RKO (cell line): ENCODE measurements at regions not wholly inside any gene's neighbourhood (a gene's known extent, or its start where the extent isn't known, plus 50 kb on each side); places are given as distances from the start of the nearest gene placed in this dataset.
"Not testable (repeated sequence)": the region's sequence is repeated elsewhere in the genome, so short reads cannot be mapped to it uniquely, and the experiment has no call there.

Experiments used
- DNase-seq: peaks from one replicate; pipeline ENCODE4 v3.0.0-alpha.2; 2016; ENCODE audit warnings: low spot score

- no peak for DNase-seq
These were observed 99.2 kb upstream of the ZDHHC17 start for GRCh38 chr12:76664731-76665130.

DNA sequence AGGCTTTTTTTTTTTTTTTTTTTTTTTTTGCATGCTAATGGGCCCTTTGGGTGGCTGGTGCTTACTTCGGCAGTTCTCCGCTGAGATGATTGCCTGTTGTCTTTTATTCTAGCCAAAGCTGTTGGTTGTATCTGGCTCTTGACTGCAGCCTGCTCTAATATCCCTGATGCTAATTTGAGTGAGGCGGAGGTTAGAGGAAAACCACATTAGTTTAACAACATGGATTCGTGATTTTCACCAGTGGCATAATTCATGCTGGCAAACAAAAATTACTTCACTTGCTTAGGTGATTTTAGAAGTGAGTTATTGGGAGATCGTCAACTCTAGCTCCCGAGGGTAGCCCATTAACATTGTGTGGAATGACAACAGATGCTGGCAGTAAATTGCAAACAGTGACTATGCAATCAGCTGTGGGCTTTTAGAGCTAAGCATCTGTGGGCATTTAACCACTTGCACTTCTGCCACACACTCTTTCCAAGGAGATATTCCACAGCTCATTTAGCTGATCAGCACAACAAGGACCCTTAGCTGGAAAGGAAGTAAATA, 97.6 kb upstream of the ZDHHC17 start:
- DNase-seq, result no peak

GRCh38 chr12:76669981-76670380, 93.9 kb upstream of the ZDHHC17 start:
- DNase-seq, result no peak

DNA sequence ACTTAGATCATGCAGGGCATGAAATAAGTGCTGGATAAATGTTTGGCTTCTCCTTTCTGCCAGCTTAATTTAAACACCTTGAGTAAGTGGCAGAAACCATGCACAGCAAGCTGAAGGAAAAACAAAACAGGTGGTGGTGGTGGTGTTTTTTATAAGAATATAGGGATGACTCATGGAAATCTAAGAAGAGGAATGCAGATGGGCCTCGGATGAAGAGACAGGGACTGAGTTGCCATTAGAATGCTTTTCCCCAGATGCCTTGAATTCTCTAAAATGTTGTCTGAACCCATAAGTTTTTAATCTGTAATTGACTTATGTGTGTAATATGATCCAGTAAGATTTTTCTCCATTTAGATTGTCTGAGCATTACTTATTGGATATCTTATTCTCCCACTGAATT, 93.1 kb upstream of the ZDHHC17 start:
- DNase-seq, result no peak

GRCh38 chr12:76674669-76675315, 89.1 kb upstream of the ZDHHC17 start:
- no peak for DNase-seq

DNA sequence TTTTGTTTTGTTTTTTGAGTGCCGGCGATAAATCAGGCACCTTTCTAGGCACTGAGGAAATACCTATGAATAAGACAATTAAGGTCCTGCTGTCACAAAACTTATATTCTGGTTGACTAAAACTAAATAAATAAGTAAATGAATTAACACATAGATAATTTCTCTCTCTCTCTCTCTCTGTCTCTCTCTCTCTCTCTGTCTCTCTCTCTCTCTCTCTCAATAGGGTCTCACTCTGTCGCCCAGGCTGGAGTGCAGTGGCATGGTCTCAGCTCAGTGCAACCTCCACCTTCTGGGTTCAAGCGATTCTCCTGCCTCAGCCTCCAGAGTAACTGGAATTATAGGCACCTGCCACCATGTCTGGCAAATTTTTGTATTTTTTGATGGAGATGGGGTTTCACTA, 87.7 kb upstream of the ZDHHC17 start:
- DNase-seq, result not testable (repeated sequence)

DNA sequence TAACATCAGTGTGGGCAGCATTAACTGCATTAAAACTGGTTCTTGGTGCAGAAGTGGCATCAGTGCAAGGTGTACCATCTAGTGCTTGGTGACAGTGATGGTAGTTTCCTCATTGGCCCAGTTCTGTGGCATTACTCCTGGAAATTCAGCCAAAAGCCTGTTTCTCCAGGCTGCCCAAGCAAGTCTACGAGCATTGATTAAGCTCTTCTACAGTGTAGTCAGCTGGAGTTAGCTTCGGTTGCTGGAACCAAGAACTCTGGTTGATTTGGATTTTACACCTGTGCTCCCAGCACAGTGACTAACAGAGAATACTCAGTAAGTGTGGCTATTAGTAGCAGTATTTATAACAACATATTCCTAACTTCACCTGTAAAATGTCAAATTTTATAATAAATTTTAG, 84.9 kb upstream of the ZDHHC17 start:
- DNase-seq, result no peak

DNA sequence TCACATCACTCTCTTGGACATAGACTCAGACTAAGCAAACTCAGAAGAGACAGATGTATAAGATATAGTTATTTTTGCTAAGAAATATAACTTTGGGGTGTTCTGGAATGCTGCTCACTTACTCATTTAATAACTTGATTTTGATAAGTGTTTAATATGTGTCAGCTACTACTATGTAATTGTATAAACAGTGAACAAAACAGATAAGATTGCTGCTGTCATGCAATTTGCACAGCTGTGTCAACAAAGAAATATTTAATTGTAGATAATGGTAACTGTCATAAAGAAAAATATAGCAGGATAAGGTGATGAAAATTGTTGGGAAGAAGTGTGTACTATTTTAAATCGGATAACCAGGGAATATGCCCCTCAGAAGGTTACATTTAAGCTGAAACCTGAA, 84.1 kb upstream of the ZDHHC17 start:
- no peak for DNase-seq

- peak; percentile 11 for DNase-seq
These were observed 83.0 kb upstream of the ZDHHC17 start for GRCh38 chr12:76680940-76681339.

- DNase-seq, result no peak
These were observed 78.7 kb upstream of the ZDHHC17 start for GRCh38 chr12:76685246-76685678.

GRCh38 chr12:76687981-76688380, 75.9 kb upstream of the ZDHHC17 start:
- no peak for DNase-seq

DNA sequence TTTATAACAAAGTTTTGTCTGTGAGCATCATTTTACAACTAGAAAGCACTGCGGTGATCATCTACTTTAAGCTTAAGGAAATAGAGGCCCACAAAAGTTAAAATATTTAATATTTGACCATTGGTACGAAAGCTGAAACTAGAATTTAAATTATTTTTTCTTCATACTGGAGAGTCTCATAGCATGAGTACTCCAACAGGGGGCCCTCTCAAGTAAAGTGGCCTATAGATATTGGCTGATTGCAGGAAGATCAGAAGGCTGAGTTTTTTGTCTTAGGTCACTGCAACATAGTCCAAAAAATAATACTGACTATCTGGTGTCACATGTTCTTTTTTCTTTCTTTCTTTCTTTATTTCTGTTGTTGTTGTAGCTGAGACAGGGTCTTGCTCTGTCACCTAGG, 75.3 kb upstream of the ZDHHC17 start:
- DNase-seq, result no peak

GRCh38 chr12:76690921-76691700, 72.8 kb upstream of the ZDHHC17 start:
- DNase-seq, result no peak

DNA sequence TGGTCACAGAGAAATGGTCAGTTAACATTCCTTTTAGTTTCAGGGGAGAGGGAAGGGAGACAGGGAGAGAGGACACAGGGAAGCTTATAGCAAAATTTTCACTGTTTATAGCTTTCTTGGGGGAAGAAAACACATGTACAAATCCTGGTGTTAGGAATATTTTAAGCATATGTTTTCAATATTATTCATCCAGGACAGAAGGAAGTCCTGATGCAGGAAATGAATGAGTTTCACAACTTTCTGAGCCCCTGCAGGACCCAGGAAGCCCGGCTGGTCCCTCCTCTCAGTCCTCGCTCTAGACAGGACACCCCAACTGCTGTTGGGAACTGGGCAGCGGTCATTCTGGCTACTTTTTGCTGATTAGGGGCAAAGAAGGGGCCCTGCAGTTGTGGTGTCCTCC, 71.1 kb upstream of the ZDHHC17 start:
- no peak for DNase-seq

- DNase-seq, result no peak
These were observed 69.5 kb upstream of the ZDHHC17 start for GRCh38 chr12:76694369-76694768.

DNA sequence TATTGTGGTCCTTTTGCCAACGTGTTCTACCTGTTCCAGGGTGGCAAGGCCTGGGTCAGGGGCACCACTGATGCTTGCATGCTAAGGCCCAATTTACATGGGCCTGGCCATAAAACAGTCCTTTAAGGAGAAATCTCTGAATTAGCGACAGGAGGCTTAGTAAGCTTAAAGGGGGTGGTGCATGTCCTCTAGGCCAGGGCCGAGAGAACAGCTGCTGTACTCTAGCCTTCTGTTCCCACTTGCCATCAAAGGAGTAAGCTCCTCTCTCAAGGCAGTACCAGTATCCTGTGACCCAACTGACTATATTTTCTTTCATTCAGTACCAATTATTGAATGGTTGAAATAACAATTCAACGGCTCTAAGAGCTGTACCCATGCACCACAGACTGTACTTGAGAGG, 67.7 kb upstream of the ZDHHC17 start:
- DNase-seq, result no peak

- no peak for DNase-seq
These were observed 66.1 kb upstream of the ZDHHC17 start for GRCh38 chr12:76697849-76698248.

DNA sequence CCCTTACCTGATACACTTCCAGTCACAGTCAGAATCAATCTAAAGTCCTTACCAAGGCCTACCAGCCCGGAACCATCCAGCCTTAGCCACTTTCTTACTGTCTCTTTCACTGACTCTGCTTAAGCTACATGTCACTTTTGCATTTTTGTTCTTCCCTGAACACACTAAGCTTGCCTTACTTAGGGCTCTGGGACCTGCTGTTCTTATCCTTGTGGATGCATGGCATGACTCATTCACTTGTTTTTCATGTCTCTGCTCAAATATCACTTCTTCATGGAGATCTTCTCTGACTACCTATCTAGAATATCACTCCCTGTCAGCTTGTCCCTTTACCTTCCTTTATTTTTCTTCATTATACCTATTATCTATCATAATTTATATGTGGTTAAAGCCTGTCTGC, 65.6 kb upstream of the ZDHHC17 start:
- no peak for DNase-seq

- DNase-seq, result no peak
These were observed 64.9 kb upstream of the ZDHHC17 start for GRCh38 chr12:76698966-76699365.

DNA sequence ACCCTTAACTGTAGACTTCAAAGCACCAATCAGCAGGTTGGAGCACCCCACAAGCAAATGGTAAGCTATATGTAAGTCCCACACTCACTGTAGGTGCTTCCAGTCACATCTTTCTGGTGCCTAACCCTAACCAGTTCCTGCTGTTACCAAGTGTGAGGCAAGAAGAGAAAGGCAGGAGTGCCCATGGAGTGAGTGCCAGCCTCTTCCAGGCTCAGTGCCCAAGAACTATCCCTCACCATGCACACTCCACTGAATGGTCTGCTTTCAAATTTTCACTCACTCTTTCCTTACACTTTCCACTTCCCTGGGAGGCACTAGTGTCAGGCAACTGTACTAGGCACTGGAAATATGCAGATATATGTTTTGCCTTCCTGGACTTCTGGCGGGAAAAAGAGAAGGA, 62.2 kb upstream of the ZDHHC17 start:
- DNase-seq, result no peak

DNA sequence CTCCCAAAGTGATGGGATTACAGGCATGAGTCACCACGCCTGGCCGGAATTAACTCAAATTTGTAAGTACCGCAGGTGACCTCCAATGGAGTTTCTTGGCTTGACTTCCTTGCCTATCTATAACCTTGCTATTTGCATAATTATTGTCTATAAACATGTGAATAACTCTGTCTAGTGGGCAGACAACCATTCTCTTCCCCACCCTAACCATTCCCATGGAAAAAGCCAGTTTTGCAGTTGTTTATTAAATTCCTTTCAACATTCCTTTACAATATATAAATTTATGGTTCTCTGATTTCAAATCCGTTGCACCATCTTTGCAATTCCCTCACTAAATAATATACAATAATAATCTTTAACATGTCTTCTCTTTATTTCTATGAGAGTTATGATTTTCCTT, 61.0 kb upstream of the ZDHHC17 start:
- DNase-seq, result no peak

DNA sequence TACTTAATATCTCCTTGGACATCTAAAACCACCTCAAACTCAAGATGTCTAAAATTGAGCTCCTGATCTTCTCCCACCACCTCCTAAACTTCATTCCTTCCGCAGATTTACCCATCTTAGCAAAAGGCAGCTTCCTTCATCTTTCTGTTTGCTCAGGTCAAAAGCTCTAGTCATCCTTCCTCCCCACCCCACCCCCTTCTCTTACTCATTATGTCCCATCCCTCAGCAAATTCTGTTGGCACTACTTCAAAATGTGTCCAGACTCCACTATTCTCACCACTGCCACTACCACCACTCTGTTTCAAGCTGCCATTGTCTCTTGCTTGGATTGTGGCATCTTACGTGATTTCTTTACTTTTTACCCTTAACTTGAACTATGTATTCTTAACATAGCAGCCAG, 59.2 kb upstream of the ZDHHC17 start:
- DNase-seq, result no peak

- no peak for DNase-seq
These were observed 57.8 kb upstream of the ZDHHC17 start for GRCh38 chr12:76706101-76706500.

- DNase-seq, result no peak
These were observed 57.2 kb upstream of the ZDHHC17 start for GRCh38 chr12:76706761-76707160.
